IPS-20b (cell line): ENCODE measurements at regions not wholly inside any gene's neighbourhood (a gene's known extent, or its start where the extent isn't known, plus 50 kb on each side); places are given as distances from the start of the nearest gene placed in this dataset.

Source experiments
- H3K27ac ChIP-seq: one replicate; pipeline ENCODE4 v1.5.1; 2013; ENCODE audit warnings: low read length
- H3K27me3 ChIP-seq: 2 replicates; pipeline ENCODE4 v1.6.1; 2013; ENCODE audit warnings: mild to moderate bottlenecking, low read length, inconsistent platforms; ENCODE audit not compliant: insufficient read depth
- H3K36me3 ChIP-seq: 2 replicates; pipeline ENCODE4 v1.6.1; 2013; ENCODE audit warnings: low read depth, mild to moderate bottlenecking, inconsistent platforms, low read length, moderate library complexity; ENCODE audit not compliant: insufficient read depth
- H3K4me1 ChIP-seq: 2 replicates; pipeline ENCODE4 v1.6.1; 2013; ENCODE audit warnings: mild to moderate bottlenecking, control low read depth, inconsistent platforms, low read length, moderate library complexity; ENCODE audit not compliant: insufficient read depth
- H3K4me3 ChIP-seq: 2 replicates; pipeline ENCODE4 v1.5.1; 2013; ENCODE audit warnings: mild to moderate bottlenecking, low read length, inconsistent platforms
- H3K9ac ChIP-seq: 2 replicates; pipeline ENCODE4 v1.6.1; 2013; ENCODE audit warnings: low read depth, mild to moderate bottlenecking, inconsistent platforms, low read length, moderate library complexity
- H3K9me3 ChIP-seq: 2 replicates; pipeline ENCODE4 v1.6.1; 2013; ENCODE audit warnings: mild to moderate bottlenecking, low read depth, low read length, inconsistent platforms; ENCODE audit not compliant: insufficient read depth

DNA sequence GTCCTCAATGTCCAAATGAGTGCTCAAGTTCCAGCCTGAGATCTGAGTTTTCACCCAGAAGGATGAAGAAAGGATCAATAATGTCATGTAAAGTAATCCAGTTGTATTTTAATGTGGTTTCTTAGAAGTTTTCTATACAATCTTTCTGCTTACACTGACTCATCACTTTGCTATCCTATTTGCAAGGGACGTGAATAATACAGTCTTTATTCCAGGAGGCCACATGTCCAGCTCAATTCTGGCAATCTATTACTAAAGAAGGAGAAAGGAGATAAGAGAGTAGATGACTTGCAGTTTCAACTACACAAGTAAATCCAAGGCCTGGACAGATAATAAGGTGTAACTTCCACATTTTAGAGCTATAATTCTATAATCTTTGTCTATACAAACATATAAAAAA is 601.1 kb upstream of the SETBP1 start:
- H3K27ac ChIP-seq, result no peak overlapping the region
- no peaks in the 10 kb centered on the region for H3K4me1 ChIP-seq
- no peaks in the 10 kb centered on the region for H3K9me3 ChIP-seq
- H3K9ac ChIP-seq, result no peak overlapping the region
- H3K27me3 ChIP-seq, result no peaks in the 10 kb centered on the region
- no peaks in the 10 kb centered on the region for H3K36me3 ChIP-seq
- no peak overlapping the region for H3K4me3 ChIP-seq

- no peak overlapping the region for H3K4me3 ChIP-seq
- H3K27me3 ChIP-seq, result no peaks in the 10 kb centered on the region
- H3K9me3 ChIP-seq, result no peaks in the 10 kb centered on the region
- H3K27ac ChIP-seq, result no peak overlapping the region
- no peak overlapping the region for H3K9ac ChIP-seq
- no peaks in the 10 kb centered on the region for H3K4me1 ChIP-seq
- no peaks in the 10 kb centered on the region for H3K36me3 ChIP-seq
These were observed 600.6 kb upstream of the SETBP1 start for GRCh38 chr18:44080054-44080453.

DNA sequence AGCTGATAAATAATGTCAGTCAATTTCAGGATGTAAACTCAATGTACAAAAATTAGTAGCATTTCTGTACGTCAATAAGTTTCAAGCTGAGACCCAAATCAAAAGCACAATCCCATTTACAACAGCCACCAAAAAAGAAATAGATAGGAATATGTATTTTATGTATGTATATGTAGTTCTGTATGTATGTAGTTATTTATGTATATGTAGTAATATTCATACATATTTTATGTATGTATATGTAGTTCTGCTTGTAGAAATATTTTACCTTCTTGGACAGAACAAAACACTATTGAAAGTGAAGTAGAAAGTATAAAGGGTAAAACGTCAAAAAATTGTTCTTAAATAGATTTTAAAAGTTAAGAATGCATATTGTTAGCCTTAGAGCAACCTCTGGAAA is 591.0 kb upstream of the SETBP1 start:
- no peak overlapping the region for H3K4me3 ChIP-seq
- H3K4me1 ChIP-seq, result peaks cover 6% of the 10 kb centered on the region

DNA sequence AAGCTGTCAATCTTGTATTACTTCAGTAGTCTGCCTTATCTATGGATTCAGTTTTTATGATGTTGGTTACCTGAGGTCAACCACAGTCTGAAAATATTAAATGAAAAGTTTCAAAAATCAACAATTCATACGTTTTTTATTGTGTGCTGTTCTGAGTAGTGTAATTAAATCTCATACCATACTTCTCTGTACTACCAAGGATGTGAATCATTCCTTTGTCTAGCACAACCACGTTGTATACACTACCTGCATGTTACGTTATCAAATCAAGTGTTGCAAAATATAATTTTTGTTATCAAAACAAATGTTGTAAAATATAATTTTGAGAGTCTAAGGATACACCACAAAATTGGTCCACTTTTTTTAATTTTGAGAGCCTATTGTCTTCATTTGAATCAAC is 590.2 kb upstream of the SETBP1 start:
- Histone ChIP-seq H3K27ac (no peak overlapping the region), H3K9ac (no peak overlapping the region), H3K9me3 (no peaks in the 10 kb centered on the region), H3K4me1 (peaks cover 6% of the 10 kb centered on the region), H3K36me3 (no peaks in the 10 kb centered on the region), H3K27me3 (no peaks in the 10 kb centered on the region), H3K4me3 (no peak overlapping the region)

More for the DNA sequence above, 591.0 kb upstream of the SETBP1 start:
- Histone ChIP-seq H3K36me3 (no peaks in the 10 kb centered on the region), H3K9me3 (no peaks in the 10 kb centered on the region), H3K27ac (no peak overlapping the region), H3K27me3 (no peaks in the 10 kb centered on the region), H3K9ac (no peak overlapping the region)

GRCh38 chr18:44093253-44093652 is 587.4 kb upstream of the SETBP1 start:
- Histone ChIP-seq H3K27me3 (no peaks in the 10 kb centered on the region), H3K27ac (no peak overlapping the region), H3K9me3 (no peaks in the 10 kb centered on the region), H3K9ac (no peak overlapping the region), H3K4me1 (peaks cover 6% of the 10 kb centered on the region), H3K36me3 (no peaks in the 10 kb centered on the region), H3K4me3 (no peak overlapping the region)

DNA sequence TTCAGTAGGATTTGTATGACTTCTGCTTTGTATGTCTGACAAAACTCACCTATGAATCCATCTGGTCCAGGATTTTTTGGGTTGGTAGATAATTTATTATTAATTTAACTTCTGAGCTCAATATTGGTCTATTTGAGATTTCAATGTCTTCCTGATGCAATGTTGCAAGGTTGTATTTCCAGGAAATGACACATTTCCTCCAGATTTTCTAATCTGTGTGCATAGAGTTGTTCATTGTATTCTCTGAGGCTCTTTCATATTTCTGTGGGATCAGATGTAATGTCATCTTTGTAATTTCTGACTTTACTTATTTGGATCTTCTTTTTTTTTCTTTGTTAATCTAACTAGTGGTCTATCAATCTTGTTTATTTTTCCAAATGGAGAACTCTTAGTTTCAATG is 584.7 kb upstream of the SETBP1 start:
- H3K9me3 ChIP-seq, result no peaks in the 10 kb centered on the region
- H3K27ac ChIP-seq, result no peak overlapping the region
- no peaks in the 10 kb centered on the region for H3K27me3 ChIP-seq
- H3K36me3 ChIP-seq, result no peaks in the 10 kb centered on the region
- H3K9ac ChIP-seq, result no peak overlapping the region
- H3K4me3 ChIP-seq, result no peak overlapping the region
- no peaks in the 10 kb centered on the region for H3K4me1 ChIP-seq

- H3K4me3 ChIP-seq, result no peak overlapping the region
- H3K4me1 ChIP-seq, result no peaks in the 10 kb centered on the region
- H3K9me3 ChIP-seq, result no peaks in the 10 kb centered on the region
- H3K27ac ChIP-seq, result no peak overlapping the region
- no peaks in the 10 kb centered on the region for H3K27me3 ChIP-seq
- H3K9ac ChIP-seq, result no peak overlapping the region
- no peaks in the 10 kb centered on the region for H3K36me3 ChIP-seq
These were observed 582.1 kb upstream of the SETBP1 start for GRCh38 chr18:44098551-44099098.

DNA sequence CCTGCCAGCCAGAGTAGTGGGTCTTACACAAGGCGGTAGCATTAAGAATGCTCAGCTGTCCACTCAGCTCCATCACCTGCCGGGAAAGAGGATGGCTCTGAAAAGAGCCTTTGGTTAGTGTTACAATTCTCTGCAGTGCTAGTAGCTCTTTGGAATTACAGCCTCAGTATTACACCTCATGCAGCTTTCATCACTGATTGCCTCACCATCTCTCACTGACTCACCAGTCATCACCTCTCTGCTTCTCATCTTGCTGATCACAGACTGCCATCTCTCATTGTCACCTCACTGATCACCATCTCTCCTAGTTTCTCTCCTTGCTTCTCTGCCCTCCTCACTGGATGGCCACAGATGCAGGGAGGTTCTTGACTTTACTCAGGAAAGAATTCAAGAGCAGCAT is 573.5 kb upstream of the SETBP1 start:
- Histone ChIP-seq H3K9ac (no peak overlapping the region), H3K4me3 (no peak overlapping the region), H3K36me3 (no peaks in the 10 kb centered on the region), H3K27ac (no peak overlapping the region), H3K4me1 (no peaks in the 10 kb centered on the region), H3K9me3 (no peaks in the 10 kb centered on the region), H3K27me3 (no peaks in the 10 kb centered on the region)

- Histone ChIP-seq H3K27ac (no peak overlapping the region), H3K4me3 (no peak overlapping the region), H3K27me3 (no peaks in the 10 kb centered on the region), H3K9ac (no peak overlapping the region), H3K4me1 (no peaks in the 10 kb centered on the region), H3K36me3 (no peaks in the 10 kb centered on the region), H3K9me3 (no peaks in the 10 kb centered on the region)
These were observed 569.4 kb upstream of the SETBP1 start for GRCh38 chr18:44111337-44111736.

- no peaks in the 10 kb centered on the region for H3K36me3 ChIP-seq
- H3K4me1 ChIP-seq, result no peaks in the 10 kb centered on the region
- H3K9me3 ChIP-seq, result no peaks in the 10 kb centered on the region
- H3K27me3 ChIP-seq, result no peaks in the 10 kb centered on the region
- H3K9ac ChIP-seq, result no peak overlapping the region
- H3K27ac ChIP-seq, result no peak overlapping the region
- no peak overlapping the region for H3K4me3 ChIP-seq
These were observed 562.9 kb upstream of the SETBP1 start for GRCh38 chr18:44117821-44118220.

GRCh38 chr18:44119607-44120006 is 561.1 kb upstream of the SETBP1 start:
- H3K27ac ChIP-seq, result no peak overlapping the region
- H3K9me3 ChIP-seq, result no peaks in the 10 kb centered on the region
- no peak overlapping the region for H3K9ac ChIP-seq
- H3K36me3 ChIP-seq, result no peaks in the 10 kb centered on the region
- no peaks in the 10 kb centered on the region for H3K27me3 ChIP-seq
- H3K4me3 ChIP-seq, result no peak overlapping the region
- H3K4me1 ChIP-seq, result no peaks in the 10 kb centered on the region

DNA sequence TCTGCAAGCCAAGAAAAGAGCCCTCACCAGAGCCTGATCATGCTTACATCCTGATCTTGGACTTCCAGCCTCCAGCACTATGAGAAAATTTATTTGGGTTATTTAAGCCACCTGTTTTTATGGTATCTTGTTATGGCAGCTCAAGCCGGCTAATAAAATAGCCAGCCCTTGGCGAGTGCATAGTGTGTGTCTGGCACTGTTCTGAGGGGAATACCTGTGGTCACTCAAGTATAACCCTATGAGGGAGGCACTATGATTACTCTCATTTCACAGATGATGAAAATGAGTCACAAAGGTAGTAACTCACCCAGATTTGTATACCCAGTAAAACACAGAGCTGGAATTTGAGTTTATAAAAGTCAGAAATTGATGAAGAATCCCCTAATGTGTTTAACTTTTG is 556.9 kb upstream of the SETBP1 start:
- Histone ChIP-seq H3K27me3 (no peaks in the 10 kb centered on the region), H3K36me3 (no peaks in the 10 kb centered on the region), H3K27ac (no peak overlapping the region), H3K9ac (no peak overlapping the region), H3K9me3 (no peaks in the 10 kb centered on the region), H3K4me3 (no peak overlapping the region), H3K4me1 (no peaks in the 10 kb centered on the region)

DNA sequence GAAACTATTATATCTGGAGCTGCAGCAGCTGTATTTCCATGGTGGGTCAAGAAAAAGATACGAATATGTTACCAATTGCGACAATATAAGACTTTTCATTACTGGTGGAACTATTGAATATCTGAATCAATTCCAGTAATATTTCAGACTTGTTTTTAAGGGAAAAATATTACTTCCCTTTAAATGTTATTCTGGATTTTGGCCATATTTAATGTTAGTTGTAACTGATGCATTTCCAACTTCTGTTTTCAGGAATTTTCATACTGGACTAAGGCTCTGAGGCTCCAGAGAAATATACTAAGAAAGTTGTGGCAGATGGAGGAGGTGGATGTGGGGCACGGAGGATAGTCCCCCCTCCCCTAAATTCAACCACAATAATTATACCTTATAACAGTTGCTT is 555.2 kb upstream of the SETBP1 start:
- Histone ChIP-seq H3K4me3 (no peak overlapping the region), H3K27me3 (no peaks in the 10 kb centered on the region), H3K4me1 (no peaks in the 10 kb centered on the region), H3K9me3 (no peaks in the 10 kb centered on the region), H3K36me3 (no peaks in the 10 kb centered on the region), H3K9ac (no peak overlapping the region), H3K27ac (no peak overlapping the region)
